ENCODE measurements at regions not wholly inside any gene's neighbourhood (a gene's known extent, or its start where the extent isn't known, plus 50 kb on each side); places are given as distances from the start of the nearest gene placed in this dataset.

DNA sequence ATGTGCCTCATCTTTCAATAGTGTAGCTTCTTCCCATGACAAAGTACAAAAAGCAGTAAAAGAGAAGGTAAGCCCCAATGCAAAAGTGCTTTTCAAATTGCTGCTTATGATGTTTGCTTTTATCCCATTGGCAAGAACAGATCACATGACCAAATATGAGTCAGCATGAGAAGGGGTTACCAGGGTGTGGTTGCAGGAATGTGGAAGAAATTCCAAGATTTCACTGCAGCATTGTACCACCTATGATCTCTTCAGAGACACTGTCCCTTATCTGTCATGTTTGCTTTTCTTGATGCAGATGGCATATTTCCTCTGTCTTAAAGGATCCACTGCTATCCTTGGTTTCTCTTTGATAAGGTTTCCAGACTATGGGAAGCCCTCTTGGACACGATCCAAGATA, 1006.9 kb upstream of the PRMT6 start:
- TF ChIP-seq, protein P1, sequence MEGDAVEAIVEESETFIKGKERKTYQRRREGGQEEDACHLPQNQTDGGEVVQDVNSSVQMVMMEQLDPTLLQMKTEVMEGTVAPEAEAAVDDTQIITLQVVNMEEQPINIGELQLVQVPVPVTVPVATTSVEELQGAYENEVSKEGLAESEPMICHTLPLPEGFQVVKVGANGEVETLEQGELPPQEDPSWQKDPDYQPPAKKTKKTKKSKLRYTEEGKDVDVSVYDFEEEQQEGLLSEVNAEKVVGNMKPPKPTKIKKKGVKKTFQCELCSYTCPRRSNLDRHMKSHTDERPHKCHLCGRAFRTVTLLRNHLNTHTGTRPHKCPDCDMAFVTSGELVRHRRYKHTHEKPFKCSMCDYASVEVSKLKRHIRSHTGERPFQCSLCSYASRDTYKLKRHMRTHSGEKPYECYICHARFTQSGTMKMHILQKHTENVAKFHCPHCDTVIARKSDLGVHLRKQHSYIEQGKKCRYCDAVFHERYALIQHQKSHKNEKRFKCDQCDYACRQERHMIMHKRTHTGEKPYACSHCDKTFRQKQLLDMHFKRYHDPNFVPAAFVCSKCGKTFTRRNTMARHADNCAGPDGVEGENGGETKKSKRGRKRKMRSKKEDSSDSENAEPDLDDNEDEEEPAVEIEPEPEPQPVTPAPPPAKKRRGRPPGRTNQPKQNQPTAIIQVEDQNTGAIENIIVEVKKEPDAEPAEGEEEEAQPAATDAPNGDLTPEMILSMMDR (IDR thresholded peaks at IDR 0.05 in 4 of 5, conservative IDR thresholded peaks at IDR 0.05 in 1 of 5), result no peak
- no peak for TF ChIP-seq POLR2A (IDR thresholded peaks at IDR 0.05)
